Embryonic facial prominence (tissue), 1 donor: ENCODE measurements at regions not wholly inside any gene's neighbourhood (a gene's known extent, or its start where the extent isn't known, plus 50 kb on each side); places are given as distances from the start of the nearest gene placed in this dataset.

Experiments used
- DNase-seq: peaks from one replicate; pipeline ENCODE4 v3.0.0-alpha.2; 2016; ENCODE audit errors: extremely low spot score

- DNase-seq, result no peak
Measured at GRCh38 chr21:23743821-23744220, 1863.5 kb downstream of the MRPL39 start.

GRCh38 chr21:23740463-23740862 lies 1866.8 kb downstream of the MRPL39 start:
- no peak for DNase-seq

- no peak for DNase-seq
Measured at GRCh38 chr21:23732776-23733175, 1874.5 kb downstream of the MRPL39 start.

GRCh38 chr21:23729331-23729730 lies 1878.0 kb downstream of the MRPL39 start:
- DNase-seq, result no peak

- no peak for DNase-seq
Measured at GRCh38 chr21:23725576-23725975, 1881.7 kb downstream of the MRPL39 start.

- no peak for DNase-seq
Measured at GRCh38 chr21:23718446-23719285, 1888.6 kb downstream of the MRPL39 start.

GRCh38 chr21:23712166-23712565 lies 1895.1 kb downstream of the MRPL39 start:
- DNase-seq, result no peak

GRCh38 chr21:23706431-23706830 lies 1900.8 kb downstream of the MRPL39 start:
- no peak for DNase-seq

- no peak for DNase-seq
Measured at GRCh38 chr21:23699402-23699801, 1907.9 kb downstream of the MRPL39 start.

GRCh38 chr21:23698619-23699018 lies 1908.7 kb downstream of the MRPL39 start:
- DNase-seq, result no peak

- DNase-seq, result no peak
Measured at GRCh38 chr21:23695443-23695842, 1911.8 kb downstream of the MRPL39 start.

- DNase-seq, result no peak
Measured at GRCh38 chr21:23694390-23694789, 1912.9 kb downstream of the MRPL39 start.

GRCh38 chr21:23690316-23690715 lies 1917.0 kb downstream of the MRPL39 start:
- no peak for DNase-seq

GRCh38 chr21:23686737-23687523 lies 1920.4 kb downstream of the MRPL39 start:
- no peak for DNase-seq

- no peak for DNase-seq
Measured at GRCh38 chr21:23684431-23684830, 1922.8 kb downstream of the MRPL39 start.

GRCh38 chr21:23664193-23664694 lies 1943.0 kb downstream of the MRPL39 start:
- no peak for DNase-seq

GRCh38 chr21:23660560-23660959 lies 1946.7 kb downstream of the MRPL39 start:
- DNase-seq, result no peak

- no peak for DNase-seq
Measured at GRCh38 chr21:23644768-23645167, 1962.5 kb downstream of the MRPL39 start.

GRCh38 chr21:23639721-23640120 lies 1967.6 kb downstream of the MRPL39 start:
- DNase-seq, result no peak

- DNase-seq, result no peak
Measured at GRCh38 chr21:23638131-23638695, 1969.1 kb downstream of the MRPL39 start.

- DNase-seq, result no peak
Measured at GRCh38 chr21:23633447-23633940, 1973.8 kb downstream of the MRPL39 start.

GRCh38 chr21:23624281-23624680 lies 1983.0 kb downstream of the MRPL39 start:
- DNase-seq, result no peak
